IMR-90 (cell line): ENCODE measurements at regions not wholly inside any gene's neighbourhood (a gene's known extent, or its start where the extent isn't known, plus 50 kb on each side); places are given as distances from the start of the nearest gene placed in this dataset.

Experiments
- ATAC-seq: fragments of 200-7000 bp; cut with Tn5 transposase; 2 replicates; pipeline ENCODE4 v1.9.1; 2020; ENCODE audit warnings: low read depth, mild to moderate bottlenecking, moderate library complexity
- BruUV-seq: library from RNA; stranded (reverse); fragments of 400-500 nt; replicated peaks from 2 replicates; lab custom pipeline; 2021; lab: Mats Ljungman, UMichigan
- CTCF ChIA-PET: fragments of 300-600 bp; formaldehyde crosslinking; extraction: SDS; loops from one replicate; lab custom pipeline; 2021; ENCODE audit warnings: antibody characterized with exemption; lab: Yijun Ruan, JAX
- POLR2A ChIA-PET: fragments of 300-600 bp; sonication (Branson Sonifier 250); formaldehyde crosslinking; loops from one replicate; lab custom pipeline; 2022; ENCODE audit warnings: antibody characterized with exemption; ENCODE audit not compliant: unreplicated experiment; lab: Charles Lee
- DNase-seq: peaks from one replicate; pipeline ENCODE4 v3.0.0; 2013
- H2AFZ ChIP-seq: replicated peaks from 2 replicates; pipeline ENCODE3; 2013; ENCODE audit warnings: low read length, mild to moderate bottlenecking; ENCODE audit not compliant: poor library complexity
- H2AK5ac ChIP-seq: 2 replicates; pipeline ENCODE4 v1.6.1; 2013; ENCODE audit warnings: low read depth, low read length, inconsistent platforms
- H2AK9ac ChIP-seq: replicated peaks from 2 replicates; pipeline ENCODE3; 2013; ENCODE audit warnings: mild to moderate bottlenecking, low read depth, low read length, moderate library complexity; ENCODE audit not compliant: poor library complexity
- H2BK120ac ChIP-seq: 2 replicates; pipeline ENCODE4 v1.6.1; 2013; ENCODE audit warnings: low read depth, low read length, inconsistent platforms
- H2BK15ac ChIP-seq: 3 replicates; pipeline ENCODE4 v1.6.1; 2013; ENCODE audit warnings: low read depth, low read length, inconsistent platforms
- H2BK20ac ChIP-seq: 2 replicates; pipeline ENCODE4 v1.6.1; 2013; ENCODE audit warnings: low read depth, mild to moderate bottlenecking, inconsistent platforms, low read length, moderate library complexity
- H2BK5ac ChIP-seq: 2 replicates; pipeline ENCODE4 v1.6.1; 2013; ENCODE audit warnings: mild to moderate bottlenecking, low read depth, low read length, inconsistent platforms; ENCODE audit not compliant: poor library complexity, severe bottlenecking
- H3K14ac ChIP-seq: replicated peaks from 2 replicates; pipeline ENCODE4 v1.6.1; 2013; ENCODE audit warnings: low read depth, low read length, inconsistent platforms
- H3K18ac ChIP-seq: 2 replicates; pipeline ENCODE4 v1.6.1; 2013; ENCODE audit warnings: low read depth, low read length, control low read depth
- H3K23ac ChIP-seq: 2 replicates; pipeline ENCODE4 v1.6.1; 2013; ENCODE audit warnings: low read depth, low read length, inconsistent platforms
- H3K27ac ChIP-seq: 2 replicates; pipeline ENCODE4 v1.5.1; 2013; ENCODE audit warnings: mild to moderate bottlenecking, control low read depth, low read length; ENCODE audit not compliant: insufficient read depth
- H3K27me3 ChIP-seq: 2 replicates; pipeline ENCODE4 v1.6.1; 2013; ENCODE audit warnings: low read length; ENCODE audit not compliant: control insufficient read depth, insufficient read depth
- H3K36me3 ChIP-seq: 2 replicates; pipeline ENCODE4 v1.6.1; 2013; ENCODE audit warnings: low read length, mixed read lengths; ENCODE audit not compliant: control insufficient read depth, insufficient read depth
- H3K4ac ChIP-seq: 2 replicates; pipeline ENCODE4 v1.6.1; 2013; ENCODE audit warnings: low read depth, low read length, inconsistent platforms
- H3K4me1 ChIP-seq: 2 replicates; pipeline ENCODE4 v1.6.1; 2013; ENCODE audit warnings: low read length, mixed read lengths; ENCODE audit not compliant: control insufficient read depth, insufficient read depth
- H3K4me2 ChIP-seq: 2 replicates; pipeline ENCODE4 v1.6.1; 2013; ENCODE audit warnings: low read depth, mild to moderate bottlenecking, control low read depth, low read length, moderate library complexity
- H3K4me3 ChIP-seq: 2 replicates; pipeline ENCODE4 v1.5.1; 2013; ENCODE audit warnings: low read depth, mild to moderate bottlenecking, control low read depth, low read length, moderate library complexity; ENCODE audit not compliant: insufficient read depth
- H3K56ac ChIP-seq: 2 replicates; pipeline ENCODE4 v1.6.1; 2013; ENCODE audit warnings: low read length, inconsistent platforms; ENCODE audit not compliant: insufficient read depth; ENCODE audit errors: extremely low read depth
- H3K79me1 ChIP-seq, 2 experiments: 2 replicates each; pipeline ENCODE4 v1.6.1; 2013; ENCODE audit warnings: low read length in 2 of 2, inconsistent platforms in 1 of 2, low read depth in 1 of 2
- H3K9ac ChIP-seq: 2 replicates; pipeline ENCODE4 v1.6.1; 2013; ENCODE audit warnings: low read depth, low read length, control low read depth
- H3K9me1 ChIP-seq: 2 replicates; pipeline ENCODE4 v1.6.1; 2013; ENCODE audit warnings: low read length, inconsistent platforms; ENCODE audit not compliant: insufficient read depth
- H3K9me3 ChIP-seq: 2 replicates; pipeline ENCODE4 v1.6.1; 2013; ENCODE audit warnings: low read length; ENCODE audit not compliant: control insufficient read depth, insufficient read depth
- H4K20me1 ChIP-seq: 2 replicates; pipeline ENCODE4 v1.6.1; 2013; ENCODE audit warnings: low read length, inconsistent platforms; ENCODE audit not compliant: insufficient read depth
- H4K5ac ChIP-seq: 2 replicates; pipeline ENCODE4 v1.6.1; 2013; ENCODE audit warnings: mild to moderate bottlenecking, low read depth, low read length, control low read depth
- H4K8ac ChIP-seq, 2 experiments: 2 replicates each; pipeline ENCODE4 v1.6.1; 2013; ENCODE audit warnings: low read depth in 2 of 2, low read length in 2 of 2, control low read depth in 1 of 2, inconsistent platforms in 1 of 2
- H4K91ac ChIP-seq: 2 replicates; pipeline ENCODE4 v1.6.1; 2013; ENCODE audit warnings: low read depth, low read length, inconsistent platforms; ENCODE audit not compliant: insufficient read depth
- BHLHE40 ChIP-seq: fragments of 150-350 bp; IDR thresholded peaks from 2 replicates; pipeline ENCODE4 v1.6.1; 2016; ENCODE audit warnings: mild to moderate bottlenecking, low read depth, low read length
- CHD1 ChIP-seq: IDR thresholded peaks from 2 replicates; pipeline ENCODE4 v1.6.1; 2012; ENCODE audit warnings: low read depth, low read length, improper control_type of control experiment
- FOS ChIP-seq: fragments of 150-350 bp; IDR thresholded peaks from 2 replicates; pipeline ENCODE4 v1.6.1; 2016; ENCODE audit warnings: low read depth, low read length
- MAFK ChIP-seq: IDR thresholded peaks from 2 replicates; pipeline ENCODE4 v1.6.1; 2012; ENCODE audit warnings: low read depth, low read length, improper control_type of control experiment
- MAZ ChIP-seq: IDR thresholded peaks from 2 replicates; pipeline ENCODE4 v1.6.1; 2012; ENCODE audit warnings: low read depth, mild to moderate bottlenecking, low read length, improper control_type of control experiment, moderate library complexity, borderline replicate concordance
- MXI1 ChIP-seq: IDR thresholded peaks from 2 replicates; pipeline ENCODE4 v1.6.1; 2012; ENCODE audit warnings: low read depth, mild to moderate bottlenecking, low read length, moderate library complexity, borderline replicate concordance
- NFE2L2 ChIP-seq: fragments of 150-350 bp; IDR thresholded peaks from 2 replicates; pipeline ENCODE4 v1.6.1; 2016; ENCODE audit warnings: low read depth, mild to moderate bottlenecking, low read length
- POLR2A ChIP-seq: IDR thresholded peaks from 2 replicates; pipeline ENCODE4 v1.6.1; 2012; ENCODE audit warnings: mild to moderate bottlenecking, low read depth, low read length
- SMC3 ChIP-seq: fragments of 150-350 bp; IDR thresholded peaks from 2 replicates; pipeline ENCODE4 v1.6.1; 2016; ENCODE audit warnings: low read depth, mild to moderate bottlenecking, antibody characterized with exemption, low read length, moderate library complexity
- WGBS, 2 experiments: methylation state at CpG; one replicate each; pipeline versions ENCODE4 v1.1.5 to v1.1.7; 2013; ENCODE audit warnings: missing lambda C conversion rate in 2 of 2; ENCODE audit not compliant: insufficient read length in 1 of 2; ENCODE audit errors: extremely low coverage in 2 of 2; 5-methylcytosine and 5-hydroxymethylcytosine counted together
- dilution Hi-C: fragments of 300-500 bp; cut with HindIII; formaldehyde crosslinking; loops from one replicate; pipeline ENCODE4 v1.14.3; 2018; ENCODE audit warnings: low sequenced_read_pairs; ENCODE audit not compliant: unreplicated experiment
- in situ Hi-C: fragments of 300-500 bp; cut with MboI; formaldehyde crosslinking; loops from 3 replicates; pipeline ENCODE4 v1.14.3; 2019; ENCODE audit warnings: low sequenced_read_pairs, inconsistent platforms, mixed read lengths
- intact Hi-C: fragments of 100-400 bp; cut with micrococcal nuclease; formaldehyde crosslinking; loops from 2 replicates; pipeline ENCODE4 v1.10.0; 2022

GRCh38 chr18:78728784-78729467 lies 250.7 kb upstream of the SALL3 start:
- Histone ChIP-seq H2AK5ac (no peak overlapping the region), H3K4me2 (no peak overlapping the region), H3K36me3 (no peaks in the 10 kb centered on the region), H3K9me1 (no peaks in the 10 kb centered on the region), H3K9ac (no peak overlapping the region), H2AK9ac (no peak overlapping the region), H3K27me3 (no peaks in the 10 kb centered on the region), H2BK20ac (no peak overlapping the region), H3K9me3 (peaks cover 64% of the 10 kb centered on the region), H3K4me3 (no peak overlapping the region), H4K91ac (no peak overlapping the region), H2BK5ac (no peak overlapping the region), H3K23ac (no peak overlapping the region), H4K20me1 (no peaks in the 10 kb centered on the region), H4K8ac (no peak overlapping the region), H3K4me1 (no peaks in the 10 kb centered on the region), H4K5ac (no peak overlapping the region), H3K14ac (no peak overlapping the region), H3K4ac (no peak overlapping the region), H2AFZ (no peak overlapping the region), H3K56ac (no peak overlapping the region), H3K18ac (no peak overlapping the region), H2BK120ac (no peak overlapping the region), H3K27ac (no peak overlapping the region), H3K79me1 (no peaks in the 10 kb centered on the region), H2BK15ac (no peak overlapping the region)
- intact Hi-C loops = no loop called here
- TF ChIP-seq NFE2L2 (no peak), MXI1 (no peak), BHLHE40 (no peak), FOS (no peak), MAZ (no peak), POLR2A (no peak), MAFK (no peak), CHD1 (no peak), SMC3 (no peak)
- dilution Hi-C loops = no loop called here
- ChIA-PET CTCF (no interaction called here), POLR2A (no interaction called here)
- ATAC-seq (no peak), DNase-seq (no peak)
- in situ Hi-C loops = no loop called here
- WGBS, 2 experiments = 76% methylated on average over 11 of the region's 25 CpGs; no CpG with 5 or more reads in 1 of the 2 experiments
- no TSS peak for BruUV-seq
